ENCODE measurements at regions not wholly inside any gene's neighbourhood (a gene's known extent, or its start where the extent isn't known, plus 50 kb on each side); places are given as distances from the start of the nearest gene placed in this dataset.

DNA sequence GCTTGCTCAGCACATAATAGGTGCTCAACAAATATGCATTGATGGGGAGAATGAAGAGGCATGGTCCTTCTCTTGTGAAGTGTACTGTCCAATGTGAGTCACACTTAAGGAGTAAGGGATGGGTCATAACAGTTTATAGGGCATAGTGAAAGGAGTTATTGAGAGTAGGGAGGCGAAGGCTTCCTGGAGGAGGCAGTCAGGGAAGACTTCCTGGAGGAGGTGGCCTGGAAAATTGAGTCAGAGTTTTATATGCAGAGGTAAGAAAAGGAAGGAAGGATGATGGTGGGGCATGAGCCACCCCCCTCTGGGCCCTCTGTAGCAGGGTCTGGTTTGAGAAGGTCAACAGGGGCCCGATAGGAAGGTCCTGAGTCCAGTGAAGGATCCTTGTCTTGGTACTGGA is 57.0 kb upstream of the ZNF536 start:
- TF ChIP-seq, protein P1, sequence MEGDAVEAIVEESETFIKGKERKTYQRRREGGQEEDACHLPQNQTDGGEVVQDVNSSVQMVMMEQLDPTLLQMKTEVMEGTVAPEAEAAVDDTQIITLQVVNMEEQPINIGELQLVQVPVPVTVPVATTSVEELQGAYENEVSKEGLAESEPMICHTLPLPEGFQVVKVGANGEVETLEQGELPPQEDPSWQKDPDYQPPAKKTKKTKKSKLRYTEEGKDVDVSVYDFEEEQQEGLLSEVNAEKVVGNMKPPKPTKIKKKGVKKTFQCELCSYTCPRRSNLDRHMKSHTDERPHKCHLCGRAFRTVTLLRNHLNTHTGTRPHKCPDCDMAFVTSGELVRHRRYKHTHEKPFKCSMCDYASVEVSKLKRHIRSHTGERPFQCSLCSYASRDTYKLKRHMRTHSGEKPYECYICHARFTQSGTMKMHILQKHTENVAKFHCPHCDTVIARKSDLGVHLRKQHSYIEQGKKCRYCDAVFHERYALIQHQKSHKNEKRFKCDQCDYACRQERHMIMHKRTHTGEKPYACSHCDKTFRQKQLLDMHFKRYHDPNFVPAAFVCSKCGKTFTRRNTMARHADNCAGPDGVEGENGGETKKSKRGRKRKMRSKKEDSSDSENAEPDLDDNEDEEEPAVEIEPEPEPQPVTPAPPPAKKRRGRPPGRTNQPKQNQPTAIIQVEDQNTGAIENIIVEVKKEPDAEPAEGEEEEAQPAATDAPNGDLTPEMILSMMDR (IDR thresholded peaks at IDR 0.05), result no peak
- TF ChIP-seq POLR2AphosphoS5 (IDR thresholded peaks at IDR 0.05; ENCODE audit: insufficient read depth in 1 of 2, low read depth in 1 of 2), result no peak
